GM13977 (cell line): ENCODE measurements at regions not wholly inside any gene's neighbourhood (a gene's known extent, or its start where the extent isn't known, plus 50 kb on each side); places are given as distances from the start of the nearest gene placed in this dataset.

Source experiments
- DNase-seq: peaks from one replicate; pipeline ENCODE4 v3.0.0; 2012; ENCODE audit warnings: low spot score
- in situ Hi-C: fragments of 300-500 bp; cut with MboI; formaldehyde crosslinking; loops from one replicate; pipeline ENCODE4 v1.12.0; 2022; ENCODE audit warnings: low sequenced_read_pairs, low pct_unique_long_range_greater_than_20kb, mixed read lengths, inconsistent platforms; ENCODE audit not compliant: unreplicated experiment
- TF ChIP-seq, protein P1 (sequence below): IDR thresholded peaks from 2 replicates; pipeline ENCODE4 v1.5.1; 2012; ENCODE audit warnings: mild to moderate bottlenecking, control low read depth; ENCODE audit not compliant: insufficient read depth; ENCODE audit errors: extremely low read depth, missing control alignments

DNA sequence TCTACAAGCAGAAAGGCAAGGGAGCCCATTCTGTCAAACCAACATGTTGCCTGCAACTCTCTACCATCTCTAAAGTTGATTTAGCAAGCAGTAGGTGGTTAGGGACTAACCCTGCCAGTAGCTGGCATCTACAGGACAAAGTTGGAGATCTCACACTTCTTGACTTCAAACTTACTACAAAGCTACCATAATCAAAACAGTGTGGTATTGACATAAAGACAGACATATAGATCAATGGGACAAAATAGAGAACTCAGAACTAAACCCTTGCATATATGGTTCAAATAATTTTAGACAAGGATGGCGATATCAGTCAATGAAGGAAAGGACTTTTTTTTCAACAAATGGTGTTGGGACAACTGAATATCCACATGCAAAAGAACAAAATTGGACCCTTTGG lies 84.9 kb downstream of the MAP3K8 start:
- TF ChIP-seq, protein P1, sequence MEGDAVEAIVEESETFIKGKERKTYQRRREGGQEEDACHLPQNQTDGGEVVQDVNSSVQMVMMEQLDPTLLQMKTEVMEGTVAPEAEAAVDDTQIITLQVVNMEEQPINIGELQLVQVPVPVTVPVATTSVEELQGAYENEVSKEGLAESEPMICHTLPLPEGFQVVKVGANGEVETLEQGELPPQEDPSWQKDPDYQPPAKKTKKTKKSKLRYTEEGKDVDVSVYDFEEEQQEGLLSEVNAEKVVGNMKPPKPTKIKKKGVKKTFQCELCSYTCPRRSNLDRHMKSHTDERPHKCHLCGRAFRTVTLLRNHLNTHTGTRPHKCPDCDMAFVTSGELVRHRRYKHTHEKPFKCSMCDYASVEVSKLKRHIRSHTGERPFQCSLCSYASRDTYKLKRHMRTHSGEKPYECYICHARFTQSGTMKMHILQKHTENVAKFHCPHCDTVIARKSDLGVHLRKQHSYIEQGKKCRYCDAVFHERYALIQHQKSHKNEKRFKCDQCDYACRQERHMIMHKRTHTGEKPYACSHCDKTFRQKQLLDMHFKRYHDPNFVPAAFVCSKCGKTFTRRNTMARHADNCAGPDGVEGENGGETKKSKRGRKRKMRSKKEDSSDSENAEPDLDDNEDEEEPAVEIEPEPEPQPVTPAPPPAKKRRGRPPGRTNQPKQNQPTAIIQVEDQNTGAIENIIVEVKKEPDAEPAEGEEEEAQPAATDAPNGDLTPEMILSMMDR = no peak
- no peak for DNase-seq
- in situ Hi-C loops = no loop called here
